ENCODE measurements at regions not wholly inside any gene's neighbourhood (a gene's known extent, or its start where the extent isn't known, plus 50 kb on each side); places are given as distances from the start of the nearest gene placed in this dataset.

DNA sequence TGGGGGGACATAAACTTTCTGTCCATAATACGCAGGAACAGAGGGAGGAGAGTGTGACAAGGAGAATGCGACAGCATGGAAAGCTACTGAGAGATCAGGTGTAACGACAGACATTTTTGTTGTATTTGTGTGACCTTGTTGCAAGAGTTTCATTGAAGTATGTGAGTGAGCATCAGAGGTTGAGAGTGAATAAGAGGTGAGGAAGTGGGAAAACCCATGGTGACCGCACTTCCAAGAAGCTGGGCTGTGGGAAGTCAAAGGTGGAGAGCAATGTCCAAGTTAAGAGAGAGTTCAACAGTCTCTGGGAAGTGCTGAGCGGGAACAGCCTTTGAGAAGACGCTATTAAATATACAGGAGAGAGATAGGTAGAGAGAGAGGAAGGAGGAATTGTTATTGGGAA, 76.4 kb upstream of the PGRMC2 start:
- TF ChIP-seq, protein P1, sequence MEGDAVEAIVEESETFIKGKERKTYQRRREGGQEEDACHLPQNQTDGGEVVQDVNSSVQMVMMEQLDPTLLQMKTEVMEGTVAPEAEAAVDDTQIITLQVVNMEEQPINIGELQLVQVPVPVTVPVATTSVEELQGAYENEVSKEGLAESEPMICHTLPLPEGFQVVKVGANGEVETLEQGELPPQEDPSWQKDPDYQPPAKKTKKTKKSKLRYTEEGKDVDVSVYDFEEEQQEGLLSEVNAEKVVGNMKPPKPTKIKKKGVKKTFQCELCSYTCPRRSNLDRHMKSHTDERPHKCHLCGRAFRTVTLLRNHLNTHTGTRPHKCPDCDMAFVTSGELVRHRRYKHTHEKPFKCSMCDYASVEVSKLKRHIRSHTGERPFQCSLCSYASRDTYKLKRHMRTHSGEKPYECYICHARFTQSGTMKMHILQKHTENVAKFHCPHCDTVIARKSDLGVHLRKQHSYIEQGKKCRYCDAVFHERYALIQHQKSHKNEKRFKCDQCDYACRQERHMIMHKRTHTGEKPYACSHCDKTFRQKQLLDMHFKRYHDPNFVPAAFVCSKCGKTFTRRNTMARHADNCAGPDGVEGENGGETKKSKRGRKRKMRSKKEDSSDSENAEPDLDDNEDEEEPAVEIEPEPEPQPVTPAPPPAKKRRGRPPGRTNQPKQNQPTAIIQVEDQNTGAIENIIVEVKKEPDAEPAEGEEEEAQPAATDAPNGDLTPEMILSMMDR (IDR thresholded peaks at IDR 0.05): no peak
- no peak for TF ChIP-seq POLR2A (IDR thresholded peaks at IDR 0.05)
- TF ChIP-seq POLR2AphosphoS5 (IDR thresholded peaks at IDR 0.05): no peak

Measured in breast epithelium (tissue), 3 donors.